Liver (tissue), 3 donors: ENCODE measurements at regions not wholly inside any gene's neighbourhood (a gene's known extent, or its start where the extent isn't known, plus 50 kb on each side); places are given as distances from the start of the nearest gene placed in this dataset.

Source experiments
- CTCF ChIP-seq: fragments of 150-350 bp; IDR thresholded peaks from 2 replicates; pipeline ENCODE4 v1.5.1; 2017; ENCODE audit warnings: improper control_type of control experiment, low read depth, low read length; ENCODE audit not compliant: missing input control
- FOXA1 ChIP-seq: IDR thresholded peaks from 2 replicates; pipeline ENCODE4 v1.6.1; 2016; ENCODE audit warnings: antibody characterized with exemption
- FOXA2 ChIP-seq: IDR thresholded peaks from 2 replicates; pipeline ENCODE4 v1.6.1; 2016; ENCODE audit warnings: antibody characterized with exemption
- GABPA ChIP-seq, 2 donors: IDR thresholded peaks in 1 of 2; conservative IDR thresholded peaks in 1 of 2; 2 replicates each; pipeline ENCODE4 v1.6.1; 2016; ENCODE audit warnings: antibody characterized with exemption in 2 of 2, mild to moderate bottlenecking in 1 of 2, moderate library complexity in 1 of 2
- NR2F2 ChIP-seq: IDR thresholded peaks from 2 replicates; pipeline ENCODE4 v1.6.1; 2016; ENCODE audit warnings: antibody characterized with exemption
- SP1 ChIP-seq: IDR thresholded peaks from 2 replicates; pipeline ENCODE4 v1.6.1; 2018; ENCODE audit warnings: antibody characterized with exemption, mild to moderate bottlenecking
- TAF1 ChIP-seq: conservative IDR thresholded peaks from 2 replicates; pipeline ENCODE4 v1.6.1; 2016; ENCODE audit warnings: antibody characterized with exemption, mild to moderate bottlenecking
- YY1 ChIP-seq: IDR thresholded peaks from 2 replicates; pipeline ENCODE4 v1.6.1; 2016; ENCODE audit warnings: antibody characterized with exemption, mild to moderate bottlenecking
- TF ChIP-seq, protein P1 (sequence below): IDR thresholded peaks from 2 replicates; pipeline ENCODE4 v1.6.1; 2016; ENCODE audit warnings: antibody characterized with exemption, mild to moderate bottlenecking
- TF ChIP-seq, protein P2 (sequence below): IDR thresholded peaks from 2 replicates; pipeline ENCODE4 v1.6.1; 2016; ENCODE audit warnings: antibody characterized with exemption
- donor health status: healthy.
- donor health status: healthy.

- no peak for TF ChIP-seq YY1
- no peak for TF ChIP-seq CTCF
- TF ChIP-seq GABPA (IDR thresholded peaks at IDR 0.05 in 1 of 2, conservative IDR thresholded peaks at IDR 0.05 in 1 of 2): no peak
- no peak for TF ChIP-seq NR2F2
- TF ChIP-seq, protein P1, sequence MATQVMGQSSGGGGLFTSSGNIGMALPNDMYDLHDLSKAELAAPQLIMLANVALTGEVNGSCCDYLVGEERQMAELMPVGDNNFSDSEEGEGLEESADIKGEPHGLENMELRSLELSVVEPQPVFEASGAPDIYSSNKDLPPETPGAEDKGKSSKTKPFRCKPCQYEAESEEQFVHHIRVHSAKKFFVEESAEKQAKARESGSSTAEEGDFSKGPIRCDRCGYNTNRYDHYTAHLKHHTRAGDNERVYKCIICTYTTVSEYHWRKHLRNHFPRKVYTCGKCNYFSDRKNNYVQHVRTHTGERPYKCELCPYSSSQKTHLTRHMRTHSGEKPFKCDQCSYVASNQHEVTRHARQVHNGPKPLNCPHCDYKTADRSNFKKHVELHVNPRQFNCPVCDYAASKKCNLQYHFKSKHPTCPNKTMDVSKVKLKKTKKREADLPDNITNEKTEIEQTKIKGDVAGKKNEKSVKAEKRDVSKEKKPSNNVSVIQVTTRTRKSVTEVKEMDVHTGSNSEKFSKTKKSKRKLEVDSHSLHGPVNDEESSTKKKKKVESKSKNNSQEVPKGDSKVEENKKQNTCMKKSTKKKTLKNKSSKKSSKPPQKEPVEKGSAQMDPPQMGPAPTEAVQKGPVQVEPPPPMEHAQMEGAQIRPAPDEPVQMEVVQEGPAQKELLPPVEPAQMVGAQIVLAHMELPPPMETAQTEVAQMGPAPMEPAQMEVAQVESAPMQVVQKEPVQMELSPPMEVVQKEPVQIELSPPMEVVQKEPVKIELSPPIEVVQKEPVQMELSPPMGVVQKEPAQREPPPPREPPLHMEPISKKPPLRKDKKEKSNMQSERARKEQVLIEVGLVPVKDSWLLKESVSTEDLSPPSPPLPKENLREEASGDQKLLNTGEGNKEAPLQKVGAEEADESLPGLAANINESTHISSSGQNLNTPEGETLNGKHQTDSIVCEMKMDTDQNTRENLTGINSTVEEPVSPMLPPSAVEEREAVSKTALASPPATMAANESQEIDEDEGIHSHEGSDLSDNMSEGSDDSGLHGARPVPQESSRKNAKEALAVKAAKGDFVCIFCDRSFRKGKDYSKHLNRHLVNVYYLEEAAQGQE: no peak
- TF ChIP-seq, protein P2, sequence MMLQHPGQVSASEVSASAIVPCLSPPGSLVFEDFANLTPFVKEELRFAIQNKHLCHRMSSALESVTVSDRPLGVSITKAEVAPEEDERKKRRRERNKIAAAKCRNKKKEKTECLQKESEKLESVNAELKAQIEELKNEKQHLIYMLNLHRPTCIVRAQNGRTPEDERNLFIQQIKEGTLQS: no peak
- TF ChIP-seq FOXA1: no peak
- no peak for TF ChIP-seq FOXA2
- TF ChIP-seq TAF1: no peak
- TF ChIP-seq SP1: no peak
Measured at GRCh38 chr1:22264464-22265341, 121.8 kb upstream of the WNT4 start.
